ENCODE measurements at regions not wholly inside any gene's neighbourhood (a gene's known extent, or its start where the extent isn't known, plus 50 kb on each side); places are given as distances from the start of the nearest gene placed in this dataset.

DNA sequence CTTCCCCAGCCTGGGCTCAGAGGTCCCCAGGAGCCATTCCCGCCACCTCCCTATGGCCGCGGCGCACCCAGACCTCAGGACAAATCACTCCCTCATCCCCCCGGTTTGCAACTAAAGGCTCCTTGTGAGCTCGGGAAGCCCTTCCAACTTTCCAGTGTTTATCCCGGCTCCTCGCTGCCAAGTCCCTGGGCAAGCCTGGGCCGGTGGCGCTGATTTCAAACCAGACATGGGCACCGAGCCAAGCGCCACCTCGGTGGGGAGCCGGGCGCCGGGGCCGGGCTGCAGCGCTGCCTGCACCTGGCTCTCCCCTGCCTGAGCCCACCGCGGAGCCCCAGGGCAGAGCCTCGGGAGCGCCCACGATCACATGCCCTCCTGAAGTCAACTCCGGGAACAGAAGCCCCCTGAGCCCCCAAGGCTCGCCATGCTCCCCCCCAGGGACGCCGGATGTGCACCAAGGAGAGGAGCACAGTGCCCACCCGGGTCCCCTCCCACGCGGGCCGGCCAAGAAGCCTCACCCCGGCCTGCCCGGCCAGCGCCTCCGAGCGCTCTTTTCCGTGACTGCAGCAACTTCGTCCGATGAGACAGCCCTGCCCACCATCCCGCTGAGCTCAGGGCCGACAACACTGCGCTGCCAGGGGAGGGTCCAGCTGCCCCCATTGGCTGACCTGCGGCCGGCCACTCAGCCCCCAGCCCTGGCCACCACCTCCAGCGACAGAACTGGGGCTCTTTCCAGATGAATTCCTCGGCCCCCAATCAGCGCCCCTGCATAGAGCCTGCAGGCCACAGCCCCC lies 50.0 kb downstream of the NCOR2 start:
- no peak for DNase-seq (ENCODE audit: low spot score)

DNA sequence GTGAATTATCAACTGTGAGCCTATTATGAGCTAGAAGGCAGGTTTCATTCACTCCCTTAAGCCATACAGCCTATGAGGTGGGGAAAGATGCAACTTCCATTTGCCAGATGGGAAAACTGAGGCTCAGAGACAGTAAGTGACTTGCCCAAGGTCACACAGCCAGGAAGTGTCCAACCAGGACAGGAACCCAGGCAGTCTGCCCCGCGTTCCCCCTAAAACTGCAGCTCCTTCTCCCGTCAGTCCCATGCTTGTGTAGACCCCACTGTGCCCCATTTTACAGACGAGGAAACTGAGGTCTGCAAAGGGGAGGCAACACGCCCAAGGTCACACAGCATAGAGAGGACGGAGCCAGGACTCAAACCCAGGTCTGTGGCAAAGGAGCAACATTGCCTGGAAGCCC lies 50.6 kb downstream of the NCOR2 start:
- no peak for DNase-seq (ENCODE audit: low spot score)

DNA sequence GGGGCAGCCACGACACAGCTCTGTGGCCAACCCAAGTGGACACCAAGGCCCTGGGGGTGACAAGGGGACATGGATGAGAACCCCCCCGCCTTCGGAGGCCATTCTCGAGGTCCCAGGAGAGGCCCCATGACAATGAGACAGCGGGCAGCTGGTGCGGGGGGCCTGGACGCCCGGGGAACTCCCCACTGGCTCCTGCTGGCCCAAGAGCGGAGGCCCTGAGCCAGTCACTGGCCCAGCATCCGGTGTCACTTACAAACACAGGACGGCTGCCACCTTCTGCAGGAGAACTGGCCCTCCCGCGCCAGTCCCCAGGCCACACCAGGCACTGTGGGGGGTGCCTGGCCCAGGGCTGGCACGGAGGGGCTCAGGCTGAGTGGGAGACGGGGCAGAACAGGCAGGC lies 51.4 kb downstream of the NCOR2 start:
- DNase-seq (ENCODE audit: low spot score) = no peak

DNA sequence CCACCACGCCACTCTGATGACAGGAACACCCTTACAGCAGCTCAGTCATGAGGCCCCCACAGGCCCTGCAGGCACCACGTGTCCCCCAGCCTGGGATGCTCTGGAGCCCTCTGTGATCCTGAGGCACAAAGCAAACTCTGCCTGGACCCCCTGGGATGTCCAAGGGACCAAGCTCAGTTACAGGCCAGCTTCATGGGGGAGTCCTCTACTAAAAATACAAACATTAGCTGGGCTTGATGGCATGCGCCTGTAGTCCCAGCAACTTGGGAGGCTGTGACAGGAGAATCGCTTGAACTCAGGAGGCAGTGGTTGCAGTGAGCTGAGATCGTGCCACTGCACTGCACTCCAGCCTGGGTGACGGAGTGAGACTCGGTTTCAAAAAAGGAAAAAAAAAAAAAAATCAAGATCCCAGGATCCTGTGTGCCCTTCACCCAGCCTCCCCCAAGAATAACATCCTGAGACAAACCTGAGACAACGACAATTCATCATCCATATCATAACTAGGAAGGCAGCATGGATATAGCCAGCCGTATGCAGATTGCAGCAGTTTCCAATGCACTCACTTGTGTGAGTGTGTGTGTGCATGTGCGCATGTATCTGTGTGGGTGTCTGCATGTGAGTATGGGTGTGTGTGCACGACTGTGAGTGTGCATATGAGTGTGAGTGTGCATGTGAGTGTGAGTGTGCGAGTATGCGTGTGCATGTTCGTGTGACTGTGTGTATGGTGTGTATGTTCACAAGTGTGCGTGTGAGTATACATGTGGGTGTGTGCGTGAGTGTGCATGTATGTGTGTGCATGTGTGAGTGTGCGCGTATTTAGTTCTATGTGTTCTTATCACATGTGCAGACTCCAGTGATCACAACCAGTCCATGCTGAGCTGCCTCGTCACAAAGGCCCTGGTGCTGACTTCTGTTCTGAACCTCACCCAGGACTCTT lies 52.1 kb downstream of the NCOR2 start:
- DNase-seq (ENCODE audit: low spot score) = no peak

DNA sequence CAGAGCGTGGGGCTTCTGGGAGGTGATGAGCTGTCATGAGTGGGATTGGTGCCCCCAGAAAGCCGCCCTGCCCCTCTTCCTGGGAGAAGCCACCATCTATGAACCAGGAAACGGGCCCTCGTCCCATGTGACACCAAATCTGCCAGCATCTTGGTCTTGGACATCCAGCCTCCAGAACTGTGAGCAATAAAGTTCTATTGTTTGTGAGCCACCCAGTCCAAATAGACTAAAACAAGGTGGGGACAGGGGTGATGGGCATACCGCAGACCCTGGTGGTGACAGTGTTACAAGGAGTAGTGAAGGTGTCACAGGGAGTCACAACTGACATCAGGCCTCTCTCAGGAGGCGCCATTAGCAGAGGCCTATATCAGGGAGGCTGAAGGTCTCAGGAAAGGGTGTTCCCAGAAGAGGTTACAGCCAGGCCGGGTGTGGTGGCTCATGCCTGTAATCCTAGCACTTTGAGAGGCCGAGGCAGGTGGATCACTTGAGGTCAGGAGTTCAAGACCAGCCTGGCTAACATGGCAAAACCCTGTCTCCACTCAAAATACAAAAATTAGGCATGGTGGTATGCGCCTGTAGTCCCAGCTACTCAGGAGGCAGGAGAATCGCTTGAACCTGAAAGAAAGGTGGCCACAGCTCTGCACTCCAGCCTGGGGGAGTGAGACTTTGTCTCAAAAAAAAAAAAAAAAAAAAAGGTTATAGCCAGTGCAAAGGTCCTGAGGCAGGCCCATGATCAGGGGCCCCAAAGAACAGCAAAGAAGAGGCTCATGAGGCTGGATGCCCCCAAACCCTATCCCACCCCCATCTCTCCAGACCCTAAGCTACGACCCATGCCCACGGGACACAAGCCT lies 53.0 kb downstream of the NCOR2 start:
- no peak for DNase-seq (ENCODE audit: low spot score)

DNA sequence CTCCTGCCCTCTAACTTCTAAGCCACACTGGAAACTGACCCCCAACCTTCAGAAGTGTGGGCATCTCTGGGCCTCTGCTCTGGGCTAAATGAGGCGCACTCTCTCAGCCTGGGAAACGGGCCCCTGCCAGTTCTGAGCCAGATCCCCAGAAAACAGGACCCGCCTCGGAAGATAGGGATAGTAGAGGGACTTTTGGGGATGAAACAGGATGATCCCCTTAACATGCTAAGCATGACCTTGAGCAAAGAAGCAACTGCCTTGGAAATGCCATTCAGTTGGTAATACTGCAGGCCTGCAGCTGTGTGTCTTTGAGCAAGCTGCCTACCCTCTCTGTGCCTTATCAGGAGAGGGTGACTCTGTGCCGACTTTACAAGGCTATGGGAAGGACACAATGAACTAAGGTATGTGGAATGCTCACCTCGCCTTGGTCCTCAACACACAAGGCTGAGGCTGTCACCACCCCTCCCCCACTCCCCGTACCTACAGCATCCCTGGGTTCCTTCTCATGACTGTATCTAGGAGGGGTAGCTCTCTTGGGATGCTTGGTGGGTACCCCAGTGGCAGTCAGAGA lies 54.0 kb downstream of the NCOR2 start:
- DNase-seq (ENCODE audit: low spot score) = no peak

DNA sequence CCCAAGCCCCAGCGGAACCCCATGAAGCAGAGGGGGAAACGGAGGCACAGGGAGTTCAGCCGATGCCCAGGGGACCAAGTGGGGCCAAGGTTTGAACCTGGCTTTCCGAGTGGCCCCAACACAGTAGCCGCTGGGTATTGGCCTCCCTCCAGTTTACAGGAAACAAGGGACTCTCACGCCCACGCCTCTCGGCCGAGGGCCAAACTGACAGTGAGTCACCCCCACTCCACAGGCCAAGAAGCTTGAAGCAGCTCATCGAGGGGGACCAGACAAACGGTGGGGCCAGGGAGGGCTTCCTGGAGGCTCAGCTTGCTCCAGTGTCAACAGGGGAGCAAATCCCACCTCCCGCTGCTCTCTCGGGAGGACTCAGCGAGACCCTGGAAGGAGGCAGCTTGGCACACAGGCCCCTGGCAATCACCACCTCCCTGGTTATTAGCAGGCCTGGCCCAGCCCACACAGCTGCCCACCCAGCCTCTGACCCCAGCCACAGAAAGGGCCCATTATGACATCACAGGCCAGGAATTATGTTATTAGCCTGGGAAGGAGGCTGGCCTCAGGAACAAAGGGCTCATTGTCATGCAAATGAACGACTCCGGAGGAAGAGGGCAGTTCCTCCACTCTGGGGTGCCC lies 54.6 kb downstream of the NCOR2 start:
- DNase-seq (ENCODE audit: low spot score) = no peak

DNA sequence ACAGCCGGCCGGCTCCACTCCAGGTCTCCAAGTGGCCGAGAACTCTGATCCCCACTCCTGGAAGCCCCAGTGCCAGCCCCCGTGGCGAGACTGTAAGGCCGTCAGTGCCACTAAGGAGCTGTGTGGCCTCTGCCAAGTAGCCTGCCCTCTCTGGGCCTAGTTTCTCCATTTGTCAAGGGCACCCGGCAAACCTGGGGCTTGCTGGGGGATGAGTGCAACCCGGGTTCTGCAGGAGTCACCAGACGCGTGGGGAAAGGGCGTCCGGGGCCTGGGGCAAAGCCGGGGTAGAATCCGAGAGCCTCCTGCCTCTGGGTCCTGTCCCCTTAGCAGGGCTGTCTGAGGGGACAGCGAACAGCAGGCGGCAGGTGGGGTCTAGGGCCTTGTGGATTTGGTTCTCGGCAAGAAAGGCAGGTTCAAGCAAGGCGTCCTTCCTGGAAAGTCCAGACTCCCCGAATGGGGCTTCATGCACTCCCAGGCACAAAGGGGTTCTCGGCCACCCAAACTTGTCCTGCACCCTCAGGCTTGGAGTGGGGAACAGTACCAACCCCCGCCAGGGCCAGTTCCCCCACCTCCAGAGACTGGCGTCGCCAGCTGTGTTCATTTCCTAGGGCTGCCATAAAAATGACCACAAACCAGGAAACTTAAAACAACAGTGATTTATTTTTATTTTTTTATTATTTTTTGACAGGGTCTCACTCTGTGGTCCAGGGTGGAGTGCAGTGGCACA lies 56.0 kb downstream of the NCOR2 start:
- no peak for DNase-seq (ENCODE audit: low spot score)

DNA sequence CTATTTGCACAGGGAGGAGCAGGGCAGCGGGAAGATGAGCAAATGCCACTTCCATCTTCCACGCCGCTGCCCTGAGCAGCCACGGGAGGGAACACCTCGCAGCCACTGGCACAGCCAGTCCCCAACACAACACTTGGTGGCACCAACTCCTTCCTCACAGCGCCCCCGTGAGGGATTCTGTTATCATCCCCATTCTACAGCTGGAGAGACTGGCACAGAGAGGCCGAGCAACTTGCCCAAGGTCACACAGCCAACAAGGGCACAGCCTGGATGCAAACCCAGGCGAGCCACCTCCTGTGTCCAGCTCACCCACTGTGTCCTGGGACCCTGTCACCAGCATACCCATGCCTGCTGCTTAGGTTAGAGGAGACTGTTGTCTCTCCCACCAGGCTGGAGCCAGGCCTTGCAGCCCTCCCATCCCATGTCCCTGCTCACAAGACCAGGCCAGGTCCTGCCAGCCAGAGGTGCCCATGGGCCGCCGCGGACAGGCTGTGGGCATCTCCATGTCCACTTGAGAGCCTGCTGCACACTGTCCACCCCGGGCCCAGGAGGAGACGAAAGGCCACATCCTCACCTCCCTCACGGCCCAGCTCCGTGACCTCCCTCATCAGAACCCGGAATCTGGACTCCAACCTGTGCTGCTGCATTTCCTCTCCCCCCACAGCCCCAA lies 57.0 kb downstream of the NCOR2 start:
- DNase-seq (ENCODE audit: low spot score) = no peak

DNA sequence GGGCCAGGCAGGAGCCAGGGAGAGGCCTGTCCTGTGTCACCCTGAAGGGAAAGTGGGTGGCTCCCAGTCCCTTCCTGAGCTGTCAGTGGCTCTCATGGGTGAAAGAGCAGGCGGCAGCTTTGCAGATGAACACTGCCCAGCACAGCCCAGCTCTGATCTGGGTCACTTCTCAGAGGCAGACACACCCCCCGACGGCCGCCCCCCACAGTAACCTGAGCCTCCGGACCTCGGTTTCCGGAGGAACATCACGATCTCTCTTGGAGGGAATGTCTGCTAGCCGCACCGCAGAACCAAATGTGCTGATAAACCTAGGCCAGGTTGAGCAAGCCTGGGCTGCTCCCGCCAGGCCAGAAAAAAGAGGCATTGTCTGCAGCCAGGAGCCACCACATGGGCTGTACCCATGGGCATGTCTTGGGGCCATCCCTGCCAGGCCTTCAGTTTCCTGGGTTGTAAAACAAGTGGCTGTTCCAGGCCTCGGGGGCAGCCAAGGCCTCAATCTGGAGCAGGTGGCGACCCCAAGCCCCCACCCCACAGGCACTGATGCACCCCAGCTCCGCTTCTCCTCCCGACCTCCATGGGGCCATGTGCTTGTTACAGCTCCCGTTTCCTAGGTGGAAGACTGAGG lies 57.6 kb downstream of the NCOR2 start:
- no peak for DNase-seq (ENCODE audit: low spot score)

DNA sequence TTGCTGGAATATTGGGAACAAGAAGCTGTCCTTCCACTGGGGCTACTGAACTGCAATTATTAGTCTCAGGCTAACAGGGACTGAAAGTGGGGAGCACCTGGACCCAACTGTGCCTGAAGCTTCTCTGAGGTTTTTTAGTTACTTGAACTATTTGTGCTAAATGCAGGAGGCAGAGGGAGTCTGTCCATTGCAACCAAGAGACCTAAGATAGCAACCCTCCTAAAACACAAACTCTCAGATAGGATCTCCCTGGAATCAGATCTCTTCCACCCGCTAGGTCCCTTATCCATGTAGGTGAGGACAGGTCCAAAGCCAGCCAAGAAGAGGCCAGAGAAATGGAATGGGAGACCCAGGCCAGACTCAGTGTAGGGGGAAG lies 58.1 kb downstream of the NCOR2 start:
- DNase-seq (ENCODE audit: low spot score) = no peak

DNA sequence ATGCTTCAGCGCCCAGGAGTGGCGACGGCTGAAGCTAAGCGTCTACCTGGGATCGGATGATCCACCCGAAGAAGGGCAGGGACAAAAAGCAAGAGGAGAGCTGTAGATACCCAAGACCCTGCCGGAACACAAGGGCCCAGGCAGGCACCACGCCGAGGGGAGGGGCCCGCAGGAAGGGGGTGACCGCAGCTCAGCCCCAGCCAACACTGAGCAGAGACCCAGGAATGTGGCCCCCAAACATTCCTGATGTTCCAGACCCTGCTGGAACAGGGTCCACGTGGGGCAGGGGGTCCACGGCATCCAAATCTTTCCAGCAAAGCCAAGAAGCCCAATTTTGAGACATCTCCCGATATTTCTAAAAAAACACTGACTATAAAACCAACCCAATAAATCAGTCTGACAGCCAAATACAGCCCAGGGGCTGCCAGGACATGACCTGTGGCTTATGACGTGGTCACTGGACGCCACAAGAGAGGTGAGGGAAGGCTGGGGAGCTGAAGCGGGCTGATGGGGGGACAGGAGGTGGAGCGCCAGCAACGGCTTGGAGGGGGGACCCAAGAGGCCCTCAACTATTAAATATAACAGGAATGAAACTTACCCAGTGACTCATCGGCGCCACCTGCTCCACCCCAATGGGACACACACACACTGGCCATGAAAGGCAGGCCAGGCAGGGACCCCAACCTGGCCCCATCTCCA lies 58.9 kb downstream of the NCOR2 start:
- DNase-seq (ENCODE audit: low spot score) = no peak

DNA sequence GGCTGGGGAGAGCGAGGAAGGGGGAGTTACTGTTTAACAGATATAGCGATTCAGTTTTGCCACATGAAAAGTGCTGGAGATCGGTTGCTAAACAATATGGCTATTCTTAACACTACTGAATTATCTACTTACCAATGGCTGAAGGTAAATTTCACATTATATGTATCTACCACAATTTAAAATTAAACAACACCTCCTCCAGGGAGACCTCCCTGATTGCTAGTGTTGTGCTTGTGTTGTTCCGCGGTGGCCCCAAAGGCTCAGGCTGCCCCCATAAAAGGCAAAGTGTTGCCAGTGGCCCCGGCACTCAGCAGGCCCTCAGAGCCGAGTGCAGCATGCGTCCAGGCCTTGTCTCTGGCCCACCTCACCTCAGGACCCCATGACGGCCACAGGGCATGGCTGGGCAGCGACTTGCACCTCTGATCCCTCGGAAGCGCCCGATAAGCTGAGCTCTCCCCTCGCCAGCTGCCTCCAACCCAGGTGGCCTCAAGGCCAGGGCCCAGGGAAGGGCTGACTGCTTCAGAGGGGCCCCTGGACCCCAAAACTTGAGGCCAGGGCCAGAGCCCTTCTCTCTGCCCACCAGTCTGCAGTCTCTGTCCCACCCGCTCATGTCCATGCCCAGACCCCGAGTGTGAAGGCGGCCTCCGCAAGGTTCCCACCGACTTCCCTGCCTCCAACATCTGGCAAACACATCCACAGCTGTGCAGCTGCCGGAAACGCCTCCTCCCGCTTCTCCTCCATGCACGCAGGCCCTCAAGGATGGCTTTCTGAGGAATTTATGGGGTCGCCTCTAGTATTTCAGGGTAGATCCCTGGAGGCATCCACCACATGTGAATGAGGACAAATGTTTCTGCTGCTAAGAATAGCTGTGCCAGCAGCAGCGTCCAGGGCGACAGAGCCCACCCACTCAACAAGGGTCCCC lies 60.0 kb downstream of the NCOR2 start:
- no peak for DNase-seq (ENCODE audit: low spot score)

DNA sequence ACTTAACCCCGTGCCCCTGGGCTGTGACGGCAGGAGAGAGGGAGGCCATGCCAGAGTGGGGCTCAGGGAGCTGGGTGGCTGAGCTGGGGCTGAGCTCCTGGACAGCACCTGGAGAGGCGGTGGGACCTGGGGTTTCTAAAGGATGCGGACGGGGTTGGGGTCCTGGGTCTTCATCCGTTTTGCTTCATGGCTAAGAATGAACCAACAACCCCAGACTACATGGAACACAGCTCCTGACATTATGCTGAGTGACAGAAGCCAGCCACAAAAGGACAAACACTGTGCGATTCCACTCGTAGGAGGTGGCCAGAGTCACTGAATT lies 60.6 kb downstream of the NCOR2 start:
- DNase-seq (ENCODE audit: low spot score) = no peak

DNA sequence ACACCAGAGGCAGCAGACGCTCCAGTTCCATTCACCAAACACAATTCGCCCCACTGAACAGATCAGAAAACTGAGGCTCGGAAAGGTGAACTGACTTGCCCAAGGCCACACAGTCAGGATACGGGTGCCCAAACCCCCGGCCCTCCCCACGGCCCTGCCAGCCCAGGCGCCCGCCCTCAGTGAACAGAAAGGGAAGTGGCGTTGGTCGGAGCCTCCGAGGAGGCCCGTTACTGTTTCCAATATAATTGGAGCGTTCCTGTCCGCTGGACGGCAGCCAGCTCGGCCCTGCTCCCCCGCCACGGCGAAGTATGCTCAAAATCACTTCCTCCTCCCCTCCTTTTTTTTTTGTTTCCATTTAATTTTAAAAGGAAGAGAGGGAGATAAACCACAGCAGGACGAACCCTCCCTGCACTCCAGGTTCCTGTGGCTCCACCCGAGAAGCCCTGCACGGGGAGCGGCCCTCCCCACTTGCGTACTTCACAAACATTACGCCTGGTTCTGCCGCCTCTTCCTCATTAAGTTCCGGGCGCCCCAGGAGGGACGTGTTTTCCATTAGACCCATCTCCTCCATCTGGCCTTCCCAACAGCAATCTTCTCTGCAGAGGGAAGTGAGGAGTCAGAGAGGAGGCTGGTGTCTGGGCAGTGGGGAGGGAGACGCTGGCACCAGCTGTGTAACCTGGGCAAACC lies 61.1 kb downstream of the NCOR2 start:
- no peak for DNase-seq (ENCODE audit: low spot score)

DNA sequence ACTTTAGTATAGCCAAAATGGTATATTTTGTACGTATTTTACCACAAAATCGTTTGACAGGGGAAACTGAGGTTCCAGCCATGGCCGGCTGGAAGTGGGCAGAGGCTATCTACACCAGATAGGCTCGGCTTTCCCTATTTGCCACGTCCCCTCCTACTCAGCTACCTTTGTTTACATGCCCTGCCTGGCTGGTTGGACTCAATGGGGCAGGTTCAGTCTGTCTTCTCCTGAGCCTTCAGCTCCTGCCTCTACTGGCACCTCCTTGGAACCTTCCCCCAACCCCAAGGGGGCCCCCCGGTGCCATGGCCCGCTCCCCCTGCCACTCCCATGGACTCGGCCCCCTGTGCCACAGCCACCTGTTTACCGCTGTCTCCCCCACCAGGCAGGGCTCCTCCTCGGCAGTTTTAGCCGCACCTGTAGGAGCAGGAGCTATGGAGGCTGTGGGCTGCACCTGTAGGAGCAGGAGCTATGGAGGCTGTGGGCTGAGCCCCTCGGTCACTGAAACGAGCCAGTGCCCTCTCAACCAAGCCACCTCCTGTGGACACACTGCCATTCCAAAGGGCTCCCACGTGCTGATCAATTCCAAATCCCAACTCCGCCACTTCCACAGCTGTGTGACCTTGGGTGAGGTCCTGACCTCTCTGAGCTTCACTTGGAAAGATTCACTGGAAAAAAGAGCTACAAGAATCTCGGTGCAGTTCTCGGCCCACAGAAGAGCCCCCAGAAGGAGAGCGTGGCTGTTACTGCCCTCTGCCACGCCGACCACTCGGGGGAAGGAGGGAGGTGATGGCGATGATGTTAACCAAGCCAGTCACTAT lies 62.2 kb downstream of the NCOR2 start:
- DNase-seq (ENCODE audit: low spot score) = no peak

All from HuH-7.5 (cell line).